GM13976 (cell line): ENCODE measurements at regions not wholly inside any gene's neighbourhood (a gene's known extent, or its start where the extent isn't known, plus 50 kb on each side); places are given as distances from the start of the nearest gene placed in this dataset.

Experiments
- DNase-seq: peaks from one replicate; pipeline ENCODE4 v3.0.0; 2012; ENCODE audit warnings: low spot score
- CTCF ChIP-seq: IDR thresholded peaks from 2 replicates; pipeline ENCODE4 v1.5.1; 2012; ENCODE audit warnings: borderline replicate concordance, mild to moderate bottlenecking; ENCODE audit not compliant: insufficient read depth; ENCODE audit errors: extremely low read depth, missing control alignments, control extremely low read depth
- in situ Hi-C: fragments of 300-500 bp; cut with MboI; formaldehyde crosslinking; loops from one replicate; pipeline ENCODE4 v1.12.0; 2022; ENCODE audit warnings: low sequenced_read_pairs, mixed read lengths, inconsistent platforms; ENCODE audit not compliant: unreplicated experiment

- TF ChIP-seq CTCF, result no peak
- in situ Hi-C loops, result no loop called here
- no peak for DNase-seq
These were observed 524.4 kb downstream of the PTPRC start for GRCh38 chr1:199163267-199163666.

- no peak for TF ChIP-seq CTCF
- in situ Hi-C loops, result no loop called here
- no peak for DNase-seq
These were observed 524.8 kb downstream of the PTPRC start for GRCh38 chr1:199163670-199164069.

GRCh38 chr1:199167460-199167859, 528.6 kb downstream of the PTPRC start:
- in situ Hi-C loops, result no loop called here
- no peak for TF ChIP-seq CTCF
- no peak for DNase-seq

- no peak for DNase-seq
- in situ Hi-C loops, result no loop called here
- no peak for TF ChIP-seq CTCF
These were observed 530.2 kb downstream of the PTPRC start for GRCh38 chr1:199168888-199169585.

DNA sequence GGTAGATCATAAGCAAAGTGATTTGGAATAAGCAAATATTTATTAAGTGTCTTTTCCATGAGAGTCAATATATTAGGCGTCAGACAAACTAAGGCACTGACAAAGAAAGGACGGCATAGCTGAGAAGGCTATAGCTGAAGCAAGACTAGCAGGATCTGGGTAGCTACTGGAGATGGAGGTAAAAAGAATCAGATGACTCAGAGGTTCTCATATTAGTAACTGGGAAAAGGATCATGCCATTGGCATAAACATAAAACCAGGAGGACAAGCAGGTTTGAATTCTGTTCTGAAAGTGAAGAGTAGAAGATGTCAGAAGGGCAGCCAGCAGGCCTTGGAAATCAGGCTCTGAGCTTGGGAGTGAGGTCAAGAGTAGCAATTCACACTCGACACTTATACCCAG, 531.9 kb downstream of the PTPRC start:
- TF ChIP-seq CTCF, result no peak
- in situ Hi-C loops, result no loop called here
- DNase-seq, result no peak

- no peak for TF ChIP-seq CTCF
- DNase-seq, result no peak
- in situ Hi-C loops, result no loop called here
These were observed 533.6 kb downstream of the PTPRC start for GRCh38 chr1:199172171-199173124.
